ENCODE measurements at regions not wholly inside any gene's neighbourhood (a gene's known extent, or its start where the extent isn't known, plus 50 kb on each side); places are given as distances from the start of the nearest gene placed in this dataset.

GRCh38 chr6:154592199-154592860 is 81.8 kb upstream of the CNKSR3 start:
- TF ChIP-seq CTCF (IDR thresholded peaks at IDR 0.05 in 2 of 3, conservative IDR thresholded peaks at IDR 0.05 in 1 of 3; ENCODE audit: borderline replicate concordance in 1 of 3, insufficient read depth in 1 of 3, low read depth in 2 of 3, low read length in 2 of 3): no peak
- TF ChIP-seq REST (IDR thresholded peaks at IDR 0.05; ENCODE audit: low read depth): no peak
- no peak for TF ChIP-seq POLR2A (IDR thresholded peaks at IDR 0.05; ENCODE audit: borderline replicate concordance, extremely low read depth, insufficient read depth, insufficient read length)
- no peak for TF ChIP-seq RAD21 (IDR thresholded peaks at IDR 0.05; ENCODE audit: low read depth)
